Endothelial cell of umbilical vein (primary cell): ENCODE measurements at regions not wholly inside any gene's neighbourhood (a gene's known extent, or its start where the extent isn't known, plus 50 kb on each side); places are given as distances from the start of the nearest gene placed in this dataset.

Source experiments
- FOS ChIP-seq: IDR thresholded peaks from 2 replicates; pipeline ENCODE4 v1.6.1; 2011; ENCODE audit warnings: mild to moderate bottlenecking, low read length, moderate library complexity, borderline replicate concordance; ENCODE audit not compliant: insufficient read depth
- JUN ChIP-seq: IDR thresholded peaks from 2 replicates; pipeline ENCODE4 v1.6.1; 2011; ENCODE audit warnings: borderline replicate concordance, low read depth; ENCODE audit not compliant: insufficient read length, insufficient read depth
- POLR2A ChIP-seq: IDR thresholded peaks from 2 replicates; pipeline ENCODE4 v1.6.1; 2012; ENCODE audit warnings: low read depth, mild to moderate bottlenecking, control low read depth, low read length
- TF ChIP-seq, protein P1 (sequence below), 2 donors: IDR thresholded peaks; 1 replicate in 1 of 2; 2 replicates in 1 of 2; pipeline ENCODE4 v1.5.1; 2011; ENCODE audit warnings: low read length in 2 of 2, mild to moderate bottlenecking in 2 of 2, moderate library complexity in 2 of 2, control low read depth in 1 of 2, inconsistent platforms in 1 of 2, low read depth in 1 of 2; ENCODE audit not compliant: insufficient read depth in 1 of 2; ENCODE audit errors: extremely low read depth in 1 of 2

DNA sequence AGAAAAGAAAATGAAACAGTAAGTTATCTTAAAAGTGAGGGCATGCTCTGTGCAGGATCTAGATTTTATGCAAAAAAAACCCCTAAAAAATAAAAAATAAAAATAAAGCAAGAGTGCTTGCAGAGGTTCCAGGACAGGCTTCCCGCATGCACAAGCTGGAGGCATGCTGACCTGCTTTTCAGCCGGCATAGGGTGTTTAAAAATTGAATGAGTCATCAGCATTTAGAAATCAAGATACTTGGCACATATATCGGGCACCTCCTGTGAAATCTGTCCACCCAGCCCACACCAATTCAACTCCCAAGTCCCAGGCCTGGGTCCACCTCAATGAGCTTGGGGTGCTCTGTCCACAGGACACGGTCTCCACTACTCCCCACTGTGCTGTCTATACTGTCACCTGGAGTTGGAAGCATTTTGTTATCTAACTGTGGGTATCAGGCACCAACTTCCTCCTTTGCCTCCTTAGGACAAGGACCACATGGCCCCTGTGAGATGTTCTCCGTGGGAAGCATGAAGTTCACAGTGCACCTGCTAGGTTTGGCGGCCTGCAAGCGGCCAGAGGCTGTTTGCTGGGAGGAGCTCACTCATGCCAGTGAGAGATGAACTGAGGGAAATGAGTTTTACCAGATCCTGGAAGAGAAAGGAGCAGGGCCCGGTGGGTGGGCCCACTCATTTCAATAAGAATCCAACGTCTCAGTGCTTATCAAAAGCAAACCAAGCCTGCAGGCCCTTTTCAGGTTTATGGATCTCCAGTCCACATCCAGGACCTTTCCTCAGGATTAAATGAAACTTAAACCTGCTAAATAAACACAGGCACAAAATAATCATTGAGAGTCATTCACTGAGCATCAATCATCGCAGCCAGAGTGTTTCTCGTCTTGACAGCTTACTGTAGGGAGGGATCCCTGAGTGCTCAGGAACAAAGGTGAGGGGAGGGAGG, 121.1 kb downstream of the FOXA2 start:
- no peak for TF ChIP-seq JUN
- TF ChIP-seq, protein P1, sequence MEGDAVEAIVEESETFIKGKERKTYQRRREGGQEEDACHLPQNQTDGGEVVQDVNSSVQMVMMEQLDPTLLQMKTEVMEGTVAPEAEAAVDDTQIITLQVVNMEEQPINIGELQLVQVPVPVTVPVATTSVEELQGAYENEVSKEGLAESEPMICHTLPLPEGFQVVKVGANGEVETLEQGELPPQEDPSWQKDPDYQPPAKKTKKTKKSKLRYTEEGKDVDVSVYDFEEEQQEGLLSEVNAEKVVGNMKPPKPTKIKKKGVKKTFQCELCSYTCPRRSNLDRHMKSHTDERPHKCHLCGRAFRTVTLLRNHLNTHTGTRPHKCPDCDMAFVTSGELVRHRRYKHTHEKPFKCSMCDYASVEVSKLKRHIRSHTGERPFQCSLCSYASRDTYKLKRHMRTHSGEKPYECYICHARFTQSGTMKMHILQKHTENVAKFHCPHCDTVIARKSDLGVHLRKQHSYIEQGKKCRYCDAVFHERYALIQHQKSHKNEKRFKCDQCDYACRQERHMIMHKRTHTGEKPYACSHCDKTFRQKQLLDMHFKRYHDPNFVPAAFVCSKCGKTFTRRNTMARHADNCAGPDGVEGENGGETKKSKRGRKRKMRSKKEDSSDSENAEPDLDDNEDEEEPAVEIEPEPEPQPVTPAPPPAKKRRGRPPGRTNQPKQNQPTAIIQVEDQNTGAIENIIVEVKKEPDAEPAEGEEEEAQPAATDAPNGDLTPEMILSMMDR (IDR thresholded peaks at IDR 0.05; ENCODE audit: extremely low read depth in 1 of 2, insufficient read depth in 1 of 2, low read depth in 1 of 2, low read length in 2 of 2): no peak
- no peak for TF ChIP-seq POLR2A
- TF ChIP-seq FOS: no peak
